ENCODE measurements at regions not wholly inside any gene's neighbourhood (a gene's known extent, or its start where the extent isn't known, plus 50 kb on each side); places are given as distances from the start of the nearest gene placed in this dataset.

GRCh38 chr9:118609355-118610044 is 759.7 kb downstream of the BRINP1 start:
- no peak for DNase-seq

DNA sequence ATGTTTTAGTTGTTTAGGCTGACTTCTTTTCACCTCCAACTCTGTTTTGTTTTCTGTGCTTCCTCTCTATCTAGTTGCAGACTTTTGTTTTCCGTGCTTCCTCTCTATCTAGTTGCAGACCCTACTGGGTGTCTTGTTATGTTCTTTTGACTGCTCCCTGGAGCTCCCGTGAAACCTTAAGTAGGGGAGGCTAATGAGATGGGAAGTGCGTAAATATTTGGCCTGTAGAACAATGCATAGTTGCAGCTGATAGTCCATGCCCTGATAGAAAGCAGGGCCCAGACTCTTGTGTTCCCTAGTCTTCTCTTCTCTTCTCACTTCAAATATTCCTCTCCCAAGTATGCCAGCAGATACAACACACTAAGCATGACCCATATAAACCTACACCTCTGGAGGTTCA is 757.0 kb downstream of the BRINP1 start:
- no peak for DNase-seq

DNA sequence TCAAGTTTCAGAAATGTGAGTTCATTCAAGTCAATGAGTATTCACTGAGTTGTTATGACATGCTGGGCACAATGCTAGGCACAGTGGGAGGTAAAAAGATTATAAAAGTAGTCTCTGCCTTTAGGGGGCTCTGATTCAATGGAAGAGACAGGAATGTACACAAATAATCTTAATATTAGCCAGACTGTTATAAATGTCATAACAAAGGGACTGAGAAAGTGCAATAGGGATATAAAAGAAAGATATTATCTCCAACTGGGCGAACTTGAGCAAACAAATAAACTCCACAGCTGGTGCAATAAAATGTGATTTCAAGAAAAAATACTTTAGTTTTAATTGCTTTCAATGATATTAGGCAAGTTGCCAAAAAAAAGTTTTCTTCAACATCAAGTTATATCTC is 755.2 kb downstream of the BRINP1 start:
- DNase-seq, result no peak

- no peak for DNase-seq
These were observed 751.2 kb downstream of the BRINP1 start for GRCh38 chr9:118618084-118618483.

GRCh38 chr9:118618849-118619248 is 750.4 kb downstream of the BRINP1 start:
- no peak for DNase-seq

GRCh38 chr9:118624608-118625007 is 744.6 kb downstream of the BRINP1 start:
- DNase-seq, result no peak

- DNase-seq, result no peak
These were observed 739.2 kb downstream of the BRINP1 start for GRCh38 chr9:118630079-118630478.

DNA sequence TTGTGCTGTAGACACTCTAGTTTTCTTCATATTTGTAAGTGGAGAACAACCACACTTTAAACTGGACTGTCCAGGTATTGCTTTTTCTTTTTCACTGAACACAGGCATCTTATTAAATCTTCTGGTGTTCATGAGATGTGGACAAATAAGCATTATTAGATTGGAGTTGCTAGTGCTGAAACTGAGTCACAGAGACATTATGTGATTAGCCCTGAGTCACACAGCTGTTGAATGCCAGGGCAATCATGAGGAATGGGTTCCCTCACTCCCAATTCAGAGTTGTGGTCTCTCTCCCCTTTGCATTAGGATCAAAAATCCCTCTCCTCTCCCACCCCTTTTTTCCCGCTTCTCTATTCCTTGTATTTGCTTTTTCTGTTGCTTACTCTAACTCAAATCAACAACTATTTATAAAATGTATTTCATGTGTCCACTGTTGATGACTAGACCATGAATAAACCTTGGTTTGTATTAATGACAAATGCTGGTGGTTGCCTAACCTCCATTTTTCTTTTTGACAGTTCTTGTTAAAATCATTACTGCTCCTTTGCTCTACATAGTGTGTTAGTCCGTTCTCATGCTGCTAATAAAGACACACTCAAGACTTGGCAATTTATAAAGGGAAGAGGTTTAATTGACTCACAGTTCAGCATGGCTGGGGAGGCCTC is 738.2 kb downstream of the BRINP1 start:
- no peak for DNase-seq

DNA sequence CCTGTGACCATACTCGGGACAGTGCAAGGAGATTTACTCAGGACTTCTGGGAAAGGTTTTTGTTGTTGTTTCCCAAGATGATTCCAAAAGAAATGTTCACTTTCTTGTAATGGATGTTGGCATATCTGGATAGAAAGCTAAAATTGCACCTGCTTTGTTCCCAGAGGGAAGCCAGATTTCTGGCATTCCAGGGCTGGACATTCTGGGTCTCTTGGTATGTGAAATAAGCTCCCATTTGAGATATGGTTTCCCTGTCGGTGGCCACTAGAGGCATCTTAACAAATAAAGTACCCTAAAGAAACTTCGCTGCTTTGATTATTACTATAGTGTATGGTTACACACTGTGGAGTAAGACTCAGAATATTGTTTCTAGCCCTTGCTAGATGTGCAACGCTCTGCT is 737.3 kb downstream of the BRINP1 start:
- DNase-seq, result no peak

DNA sequence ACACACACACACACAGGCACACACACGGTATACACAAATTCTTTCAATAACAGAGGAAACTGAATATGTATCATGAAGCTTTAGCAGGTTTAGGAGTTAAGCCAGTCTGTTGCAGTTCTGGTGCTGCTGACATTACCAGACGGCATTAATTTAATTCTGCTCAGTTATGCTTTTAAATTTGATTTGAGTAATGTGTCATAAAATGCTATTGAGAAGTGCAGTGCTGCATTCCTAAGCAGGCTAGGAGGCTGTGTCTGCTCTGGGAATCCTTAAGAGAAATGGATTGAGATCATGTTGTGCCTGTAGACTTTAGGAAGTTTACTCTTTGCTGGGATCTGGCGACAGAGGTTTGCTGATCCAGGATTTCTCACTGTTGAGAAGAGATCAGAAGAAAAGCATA is 733.8 kb downstream of the BRINP1 start:
- no peak for DNase-seq

GRCh38 chr9:118637681-118638080 is 731.6 kb downstream of the BRINP1 start:
- no peak for DNase-seq

- no peak for DNase-seq
These were observed 728.2 kb downstream of the BRINP1 start for GRCh38 chr9:118640836-118641560.

DNA sequence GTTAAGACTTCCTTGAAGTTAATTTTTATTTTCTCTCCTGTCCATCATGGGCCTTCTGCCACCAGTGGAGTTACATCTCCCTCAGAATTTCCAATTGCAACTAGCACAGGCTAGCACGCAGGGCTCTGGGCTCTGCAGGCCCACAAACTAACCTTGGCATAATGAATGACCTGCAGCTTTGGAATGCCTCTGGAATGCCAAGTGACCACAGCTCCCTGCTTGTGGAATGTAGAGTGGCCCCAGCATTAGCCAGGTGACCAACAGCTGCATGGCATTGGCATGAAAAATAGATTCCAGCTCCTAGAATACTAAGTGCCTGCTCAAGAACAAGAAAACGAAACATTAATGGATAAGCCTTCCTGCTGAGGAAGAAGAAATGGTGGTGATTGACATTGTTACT is 726.1 kb downstream of the BRINP1 start:
- no peak for DNase-seq

DNA sequence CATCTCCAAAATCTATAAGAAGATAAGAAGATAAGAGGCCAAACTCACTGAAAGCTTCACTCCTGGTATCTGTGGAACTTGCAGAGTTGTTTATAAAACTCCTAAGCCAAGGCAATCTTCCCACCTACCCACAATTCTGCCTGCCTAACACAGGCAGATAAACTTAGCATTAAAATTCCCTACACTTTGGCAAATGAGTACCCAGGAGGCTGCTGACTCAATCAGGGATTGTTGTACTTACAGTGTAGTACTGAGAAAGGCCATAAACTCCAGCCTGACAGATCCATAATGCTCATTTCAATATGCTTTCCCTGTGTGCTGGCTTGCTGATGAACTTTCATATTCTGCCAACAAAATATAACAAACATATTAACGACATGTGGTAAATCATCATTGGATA is 725.2 kb downstream of the BRINP1 start:
- DNase-seq, result no peak

GRCh38 chr9:118647331-118647730 is 721.9 kb downstream of the BRINP1 start:
- DNase-seq, result no peak

DNA sequence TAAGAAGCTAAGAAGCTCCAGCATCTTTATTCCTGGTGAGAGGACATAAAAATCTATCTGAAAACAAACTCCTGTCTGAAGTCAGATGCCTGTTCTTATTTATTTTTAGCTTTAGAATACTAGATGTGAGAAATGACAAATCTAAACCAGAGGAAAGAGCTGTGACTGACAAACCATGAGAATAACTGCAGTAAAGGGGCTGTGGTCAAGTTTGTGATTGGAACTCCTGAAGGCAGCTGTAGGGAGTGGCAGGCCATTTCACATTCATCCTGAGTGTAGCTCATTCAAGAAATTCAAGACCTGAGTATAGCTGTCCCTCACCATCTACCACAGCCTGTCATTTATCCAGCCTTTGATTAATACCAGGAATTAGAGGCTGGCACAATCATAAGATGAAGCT is 718.8 kb downstream of the BRINP1 start:
- no peak for DNase-seq

DNA sequence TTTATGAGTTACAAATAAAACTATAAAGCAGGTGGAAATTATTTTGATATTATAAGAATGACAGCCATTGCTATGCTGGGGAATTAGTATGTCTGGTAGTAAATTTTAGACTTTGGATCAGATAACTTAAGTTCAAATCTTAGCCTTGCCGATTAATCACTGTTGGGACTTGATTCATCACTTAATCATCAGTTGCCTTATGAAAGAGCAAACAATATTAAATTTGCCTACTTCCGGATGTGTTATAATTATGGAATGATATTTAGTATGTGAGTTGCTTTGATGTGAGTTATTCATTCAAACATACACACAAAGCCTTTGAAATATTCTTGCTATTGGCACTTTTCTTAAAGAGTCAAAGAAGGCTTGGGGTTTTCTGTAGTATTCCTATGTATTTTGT is 717.7 kb downstream of the BRINP1 start:
- DNase-seq, result no peak

GRCh38 chr9:118652258-118652657 is 717.0 kb downstream of the BRINP1 start:
- no peak for DNase-seq

- DNase-seq, result no peak
These were observed 716.3 kb downstream of the BRINP1 start for GRCh38 chr9:118652912-118653311.

- no peak for DNase-seq
These were observed 710.2 kb downstream of the BRINP1 start for GRCh38 chr9:118659011-118659410.

- DNase-seq, result no peak
These were observed 703.9 kb downstream of the BRINP1 start for GRCh38 chr9:118665226-118665919.

DNA sequence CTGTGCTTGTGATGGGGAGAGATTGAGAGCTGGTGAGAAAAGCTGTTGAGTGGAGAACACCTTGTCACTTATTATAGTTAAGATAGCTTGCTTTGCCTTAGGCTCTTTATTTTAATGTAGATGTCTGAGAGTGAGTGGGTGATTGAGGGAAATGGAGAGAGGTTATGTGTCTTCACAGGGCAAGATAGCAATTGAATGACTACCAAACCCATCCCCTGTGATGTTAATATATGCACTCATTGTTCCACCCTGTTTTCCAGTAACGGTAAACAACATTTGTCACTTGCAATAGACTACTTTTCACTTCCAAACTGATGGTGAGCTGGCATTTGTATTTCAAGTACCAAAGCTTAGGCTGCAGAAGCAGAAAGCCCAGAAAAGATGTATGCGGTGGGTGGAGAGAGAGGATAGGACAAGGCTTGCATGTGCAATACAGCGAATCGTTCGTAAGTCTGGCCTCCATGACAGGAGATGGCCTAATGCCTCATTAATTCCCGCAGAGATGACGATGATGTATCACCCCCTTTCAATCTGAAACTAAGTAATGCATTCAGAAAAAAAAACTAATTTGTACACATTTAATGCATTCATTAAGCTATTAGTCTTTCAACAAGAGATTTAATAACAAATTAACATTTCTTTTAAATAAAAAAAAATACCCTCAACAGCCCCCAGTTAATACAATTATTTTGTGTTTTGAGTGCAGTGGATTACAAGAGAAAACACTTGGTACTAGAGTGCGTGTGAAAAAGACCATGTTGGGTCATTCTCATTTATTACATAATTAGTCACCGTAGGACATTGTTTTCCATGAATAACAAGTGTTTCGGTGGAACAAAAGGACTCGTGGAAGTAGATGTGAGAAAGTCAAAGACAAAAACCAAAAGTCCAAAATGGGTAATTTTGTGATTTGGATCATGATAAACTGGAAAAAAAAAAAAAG is 699.0 kb downstream of the BRINP1 start:
- DNase-seq, result peak; percentile 68

Data from NCI-H2029 (cell line).